Natural killer cell treated with Interleukin-12 subunit alpha and Interleukin-12 subunit beta and Interleukin-15 and Interleukin-18, amount 100 ng/mL, for 72 hours (primary cell): ENCODE measurements at regions not wholly inside any gene's neighbourhood (a gene's known extent, or its start where the extent isn't known, plus 50 kb on each side); places are given as distances from the start of the nearest gene placed in this dataset.
"Not testable (repeated sequence)": the region's sequence is repeated elsewhere in the genome, so short reads cannot be mapped to it uniquely, and the experiment has no call there.

Source experiments
- ATAC-seq, 2 donors: fragments of 150-1000 bp; cut with Tn5 transposase in 1 of 2; sonication (Bioruptor Pico), chemical (Tn5 transposase) in 1 of 2; 2 replicates each; pipeline ENCODE4 v1.10.0; 2021
- DNase-seq: peaks from one replicate; pipeline ENCODE4 v3.0.0; 2022; ENCODE audit warnings: low spot score
- H3K27ac Mint-ChIP-seq, 2 donors: 1 replicate in 1 of 2; 2 replicates in 1 of 2; pipeline ENCODE4 v1.8.0; 2022; ENCODE audit warnings: mixed read lengths in 2 of 2, mild to moderate bottlenecking in 1 of 2, moderate library complexity in 1 of 2
- H3K27me3 Mint-ChIP-seq, 2 donors: 1 replicate in 1 of 2; 2 replicates in 1 of 2; pipeline ENCODE4 v1.8.0; 2022; ENCODE audit warnings: mixed read lengths in 2 of 2
- H3K36me3 Mint-ChIP-seq: one replicate; pipeline ENCODE4 v1.8.0; 2022; ENCODE audit warnings: mixed read lengths
- H3K4me1 Mint-ChIP-seq, 2 donors: 1 replicate in 1 of 2; 2 replicates in 1 of 2; pipeline ENCODE4 v1.8.0; 2022; ENCODE audit warnings: low read depth in 2 of 2, mixed read lengths in 2 of 2, mild to moderate bottlenecking in 1 of 2
- H3K4me3 Mint-ChIP-seq: one replicate; pipeline ENCODE4 v1.8.0; 2022; ENCODE audit warnings: mixed read lengths
- H3K9me3 Mint-ChIP-seq: 2 replicates; pipeline ENCODE4 v1.8.0; 2022; ENCODE audit warnings: mixed read lengths

- peaks cover 4% of the 10 kb centered on the region for H3K36me3 Mint-ChIP-seq
- no peaks in the 10 kb centered on the region for H3K9me3 Mint-ChIP-seq
- H3K4me1 Mint-ChIP-seq = no peaks in the 10 kb centered on the region
- no peak for ATAC-seq
- no peak overlapping the region for H3K27ac Mint-ChIP-seq
- no peak for DNase-seq
- H3K4me3 Mint-ChIP-seq = no peak overlapping the region
- no peaks in the 10 kb centered on the region for H3K27me3 Mint-ChIP-seq
These were observed 129.7 kb upstream of the VWC2 start for GRCh38 chr7:49643736-49644135.

GRCh38 chr7:49644396-49645166 is 128.9 kb upstream of the VWC2 start:
- Mint-ChIP-seq H3K27ac (no peak overlapping the region), H3K4me3 (no peak overlapping the region), H3K4me1 (no peaks in the 10 kb centered on the region), H3K27me3 (no peaks in the 10 kb centered on the region), H3K36me3 (peaks cover 4% of the 10 kb centered on the region), H3K9me3 (peaks cover 4% of the 10 kb centered on the region)
- DNase-seq (no peak), ATAC-seq (no peak)

GRCh38 chr7:49645296-49645695 is 128.1 kb upstream of the VWC2 start:
- DNase-seq (no peak), ATAC-seq (no peak)
- Mint-ChIP-seq H3K4me1 (no peaks in the 10 kb centered on the region), H3K27ac (no peak overlapping the region), H3K4me3 (no peak overlapping the region), H3K36me3 (peaks cover 4% of the 10 kb centered on the region), H3K9me3 (peaks cover 4% of the 10 kb centered on the region), H3K27me3 (no peaks in the 10 kb centered on the region)

- Mint-ChIP-seq H3K27me3 (no peaks in the 10 kb centered on the region), H3K27ac (no peak overlapping the region)
- DNase-seq = no peak
These were observed 113.2 kb upstream of the VWC2 start for GRCh38 chr7:49660170-49660783.

GRCh38 chr7:49660976-49661375 is 112.5 kb upstream of the VWC2 start:
- ATAC-seq = no peak
- no peaks in the 10 kb centered on the region for H3K4me1 Mint-ChIP-seq
- no peak for DNase-seq
- no peaks in the 10 kb centered on the region for H3K27me3 Mint-ChIP-seq
- no peaks in the 10 kb centered on the region for H3K36me3 Mint-ChIP-seq
- H3K9me3 Mint-ChIP-seq = peaks cover 4% of the 10 kb centered on the region
- no peak overlapping the region for H3K27ac Mint-ChIP-seq
- H3K4me3 Mint-ChIP-seq = no peak overlapping the region

More at GRCh38 chr7:49660170-49660783, 113.2 kb upstream of the VWC2 start:
- H3K36me3 Mint-ChIP-seq = no peaks in the 10 kb centered on the region
- no peak for ATAC-seq
- H3K4me3 Mint-ChIP-seq = no peak overlapping the region
- no peaks in the 10 kb centered on the region for H3K9me3 Mint-ChIP-seq
- H3K4me1 Mint-ChIP-seq = no peaks in the 10 kb centered on the region

- H3K27me3 Mint-ChIP-seq, H3K4me1 Mint-ChIP-seq, H3K36me3 Mint-ChIP-seq, H3K27ac Mint-ChIP-seq, ATAC-seq, DNase-seq, H3K4me3 Mint-ChIP-seq: not testable (repeated sequence)
- H3K9me3 Mint-ChIP-seq = peaks cover 13% of the 10 kb centered on the region
These were observed 107.5 kb upstream of the VWC2 start for GRCh38 chr7:49665963-49666362.

GRCh38 chr7:49666764-49667163 is 106.7 kb upstream of the VWC2 start:
- Mint-ChIP-seq H3K27ac (no peak overlapping the region), H3K27me3 (no peaks in the 10 kb centered on the region), H3K9me3 (peaks cover 15% of the 10 kb centered on the region), H3K4me1 (no peaks in the 10 kb centered on the region), H3K4me3 (no peak overlapping the region), H3K36me3 (peaks cover 5% of the 10 kb centered on the region)
- ATAC-seq (no peak), DNase-seq (no peak)

- H3K27ac Mint-ChIP-seq = no peak overlapping the region
- peaks cover 5% of the 10 kb centered on the region for H3K36me3 Mint-ChIP-seq
- H3K4me3 Mint-ChIP-seq = no peak overlapping the region
- no peaks in the 10 kb centered on the region for H3K4me1 Mint-ChIP-seq
- ATAC-seq (no peak), DNase-seq (no peak)
- H3K27me3 Mint-ChIP-seq = no peaks in the 10 kb centered on the region
- peaks cover 20% of the 10 kb centered on the region for H3K9me3 Mint-ChIP-seq
These were observed 104.2 kb upstream of the VWC2 start for GRCh38 chr7:49669285-49669684.

- no peak overlapping the region for H3K4me3 Mint-ChIP-seq
These were observed 103.7 kb upstream of the VWC2 start for GRCh38 chr7:49669692-49670260.

GRCh38 chr7:49670991-49671390 is 102.4 kb upstream of the VWC2 start:
- Mint-ChIP-seq H3K27me3 (no peaks in the 10 kb centered on the region), H3K4me3 (no peak overlapping the region), H3K27ac (no peak overlapping the region), H3K4me1 (no peaks in the 10 kb centered on the region), H3K9me3 (peaks cover 16% of the 10 kb centered on the region), H3K36me3 (peaks cover 5% of the 10 kb centered on the region)
- DNase-seq = no peak
- ATAC-seq = no peak

More at GRCh38 chr7:49669692-49670260, 103.7 kb upstream of the VWC2 start:
- no peaks in the 10 kb centered on the region for H3K27me3 Mint-ChIP-seq
- no peak for DNase-seq
- H3K27ac Mint-ChIP-seq = no peak overlapping the region
- H3K9me3 Mint-ChIP-seq = peaks cover 20% of the 10 kb centered on the region
- H3K4me1 Mint-ChIP-seq = no peaks in the 10 kb centered on the region
- no peak for ATAC-seq
- peaks cover 5% of the 10 kb centered on the region for H3K36me3 Mint-ChIP-seq

- no peak overlapping the region for H3K4me3 Mint-ChIP-seq
- no peak overlapping the region for H3K27ac Mint-ChIP-seq
- H3K4me1 Mint-ChIP-seq = peaks cover 0 to 4% of the 10 kb centered on the region in 2 donors
- no peaks in the 10 kb centered on the region for H3K36me3 Mint-ChIP-seq
- no peak for ATAC-seq
- DNase-seq = no peak
- H3K9me3 Mint-ChIP-seq = peaks cover 4% of the 10 kb centered on the region
- H3K27me3 Mint-ChIP-seq = no peaks in the 10 kb centered on the region
These were observed 80.9 kb upstream of the VWC2 start for GRCh38 chr7:49692516-49692915.

- Mint-ChIP-seq H3K27me3 (no peaks in the 10 kb centered on the region), H3K27ac (no peak overlapping the region), H3K4me3 (no peak overlapping the region), H3K36me3 (no peaks in the 10 kb centered on the region), H3K4me1 (peaks cover 0 to 4% of the 10 kb centered on the region in 2 donors), H3K9me3 (peaks cover 6% of the 10 kb centered on the region)
- DNase-seq (no peak), ATAC-seq (no peak)
These were observed 77.5 kb upstream of the VWC2 start for GRCh38 chr7:49695971-49696370.

GRCh38 chr7:49700841-49701240 is 72.6 kb upstream of the VWC2 start:
- Mint-ChIP-seq H3K27ac (no peak overlapping the region), H3K4me3 (no peak overlapping the region), H3K9me3 (peaks cover 8% of the 10 kb centered on the region), H3K36me3 (no peaks in the 10 kb centered on the region), H3K4me1 (no peaks in the 10 kb centered on the region), H3K27me3 (no peaks in the 10 kb centered on the region)
- no peak for DNase-seq
- no peak for ATAC-seq

- no peak overlapping the region for H3K4me3 Mint-ChIP-seq
- H3K36me3 Mint-ChIP-seq = no peaks in the 10 kb centered on the region
- no peak for ATAC-seq
- H3K27me3 Mint-ChIP-seq = no peaks in the 10 kb centered on the region
- peaks cover 8% of the 10 kb centered on the region for H3K9me3 Mint-ChIP-seq
- H3K27ac Mint-ChIP-seq = no peak overlapping the region
- no peak for DNase-seq
- no peaks in the 10 kb centered on the region for H3K4me1 Mint-ChIP-seq
These were observed 71.3 kb upstream of the VWC2 start for GRCh38 chr7:49702099-49702498.
